ENCODE measurements at regions not wholly inside any gene's neighbourhood (a gene's known extent, or its start where the extent isn't known, plus 50 kb on each side); places are given as distances from the start of the nearest gene placed in this dataset.

- Histone ChIP-seq H3K9ac (ENCODE audit: control insufficient read depth, insufficient read depth, low read length) (no peak overlapping the region), H2AFZ (ENCODE audit: control insufficient read depth, low read depth, low read length) (no peak overlapping the region), H3K4me1 (ENCODE audit: control insufficient read depth, insufficient read depth, low read length) (no peaks in the 10 kb centered on the region), H3K36me3 (ENCODE audit: control insufficient read depth in 2 of 2, insufficient read depth in 2 of 2, low read length in 1 of 2) (no peaks in the 10 kb centered on the region), H3K9me3 (replicated peaks; ENCODE audit: control insufficient read depth, insufficient read depth, low read length) (no peaks in the 10 kb centered on the region), H3K27ac (ENCODE audit: control insufficient read depth, insufficient read depth) (no peak overlapping the region), H4K20me1 (ENCODE audit: control insufficient read depth, insufficient read depth) (no peaks in the 10 kb centered on the region), H3K27me3 (replicated peaks in 1 of 2; ENCODE audit: control insufficient read depth in 2 of 2, insufficient read depth in 2 of 2, low read length in 1 of 2) (no peaks in the 10 kb centered on the region), H3K4me2 (ENCODE audit: control insufficient read depth, insufficient read depth) (no peak overlapping the region), H3K79me2 (ENCODE audit: control insufficient read depth, insufficient read depth, low read length) (no peaks in the 10 kb centered on the region), H3K4me3 (no peak overlapping the region)
- ChIA-PET POLR2A (no interaction called here), RAD21 (ENCODE audit: unreplicated experiment) (interaction anchor here (0.5 to 1.2 kb wide), 3 partner anchors 14 to 69 kb away, joined by 3 to 4 read pairs (median 3); no protein-coding TSS in a partner anchor), SMC1A (ENCODE audit: uncharacterized antibody, unreplicated experiment) (no interaction called here), CTCF (no interaction called here)
- DNase-seq (ENCODE audit: low read depth, low spot score) = no peak
- no peak for TF ChIP-seq CHD2 (IDR thresholded peaks at IDR 0.05; ENCODE audit: borderline replicate concordance, low read depth, low read length)
- no peak for TF ChIP-seq SP1 (IDR thresholded peaks at IDR 0.05; ENCODE audit: low read depth, low read length)
- no peak for TF ChIP-seq CUX1 (IDR thresholded peaks at IDR 0.05; ENCODE audit: insufficient replicate concordance, low read depth, low read length)
- peak; percentile 79 for TF ChIP-seq MEF2B (IDR thresholded peaks at IDR 0.05; ENCODE audit: partially characterized antibody, poor library complexity, severe bottlenecking)
- no peak for TF ChIP-seq HDGF (IDR thresholded peaks at IDR 0.05)
- no peak for TF ChIP-seq SIN3A (IDR thresholded peaks at IDR 0.05; ENCODE audit: low read depth, low read length)
- TF ChIP-seq CBX5 (IDR thresholded peaks at IDR 0.05; ENCODE audit: low read depth) = no peak
- in situ Hi-C loops (cut with MboI) (no loop called here), intact Hi-C loops (cut with micrococcal nuclease; ENCODE audit: unreplicated experiment) (no loop called here)
- FAIRE-seq = no peak
- 30% methylated on average over 4 of the region's 4 CpGs for WGBS (ENCODE audit: insufficient coverage, insufficient replicate concordance, low lambda C conversion rate, missing lambda C conversion rate)
- BruUV-seq (replicated peaks) = no TSS peak
- peak; percentile 49 for ATAC-seq
Observed at GRCh38 chr12:13606290-13606689, 375.1 kb downstream of the GRIN2B start.

All from GM12878 (cell line).